Body of pancreas (tissue), 4 donors: ENCODE measurements at regions not wholly inside any gene's neighbourhood (a gene's known extent, or its start where the extent isn't known, plus 50 kb on each side); places are given as distances from the start of the nearest gene placed in this dataset.

Source experiments
- ATAC-seq: fragments of 150-250 bp; one replicate; pipeline ENCODE4 v1.9.1; 2016
- DNase-seq, 4 donors: peaks; one replicate each; pipeline ENCODE4 v3.0.0-alpha.2; 2019
- H3K27ac ChIP-seq, 4 donors: fragments of 200-600 bp; sonication (generic); 1 replicate in 3 of 4; 2 replicates in 1 of 4; pipeline versions ENCODE4 v1.5.1 to v1.6.1; 2016 to 2019; ENCODE audit warnings: mild to moderate bottlenecking in 1 of 4, mixed read lengths in 1 of 4, moderate library complexity in 1 of 4
- H3K27me3 ChIP-seq, 2 donors: fragments of 200-600 bp; sonication (generic); one replicate each; pipeline ENCODE4 v1.6.0; 2016; ENCODE audit warnings: mild to moderate bottlenecking in 1 of 2
- H3K36me3 ChIP-seq, 2 donors: fragments of 200-600 bp; sonication (generic); replicated peaks in 1 of 2; 2 replicates each; pipeline ENCODE4 v1.5.1; 2016; ENCODE audit warnings: low read depth in 2 of 2; ENCODE audit not compliant: insufficient read depth in 1 of 2
- H3K4me1 ChIP-seq: fragments of 200-600 bp; sonication (generic); one replicate; pipeline ENCODE4 v1.6.0; 2016
- H3K4me3 ChIP-seq, 2 donors: fragments of 200-600 bp; sonication (generic); 1 replicate in 1 of 2; 2 replicates in 1 of 2; pipeline ENCODE4 v1.5.1; 2016 to 2019
- H3K9me3 ChIP-seq, 3 donors: fragments of 200-600 bp; sonication (generic); 1 replicate in 2 of 3; 2 replicates in 1 of 3; pipeline ENCODE4 v1.5.1; 2016
- CTCF ChIP-seq, 7 experiments: fragments of 450-650 bp in 4 of 7; fragments of 200-600 bp in 3 of 7; sonication (generic) in 3 of 7; IDR thresholded peaks; one replicate each; pipeline ENCODE4 v1.5.1; 2016 to 2019; ENCODE audit warnings: antibody characterized with exemption in 7 of 7
- POLR2A ChIP-seq, 3 donors: fragments of 450-650 bp; IDR thresholded peaks; one replicate each; pipeline ENCODE4 v1.6.1; 2016; ENCODE audit warnings: antibody characterized with exemption in 3 of 3, mild to moderate bottlenecking in 2 of 3
- WGBS, 2 donors: methylation state at CpG; one replicate each; pipeline ENCODE4 v1.1.5; 2017; 5-methylcytosine and 5-hydroxymethylcytosine counted together
- intact Hi-C: fragments of 100-400 bp; cut with DNase I; formaldehyde crosslinking; loops from one replicate; pipeline ENCODE4 v1.15.1; 2023

- ATAC-seq (no peak), DNase-seq (no peak)
- TF ChIP-seq POLR2A (IDR thresholded peaks at IDR 0.05) (no peak), CTCF (IDR thresholded peaks at IDR 0.05) (no peak)
- H3K4me1 ChIP-seq: no peaks in the 10 kb centered on the region
- H3K27me3 ChIP-seq: no peaks in the 10 kb centered on the region
- H3K9me3 ChIP-seq: no peaks in the 10 kb centered on the region
- H3K27ac ChIP-seq: no peak overlapping the region
- WGBS, 2 donors: 71 to 72% methylated on average over 4 of the region's 4 CpGs
- no peaks in the 10 kb centered on the region for H3K36me3 ChIP-seq
- intact Hi-C loops: no loop called here
- H3K4me3 ChIP-seq: no peak overlapping the region
Observed at GRCh38 chr3:159640225-159640624, 348.4 kb upstream of the IL12A start.

DNA sequence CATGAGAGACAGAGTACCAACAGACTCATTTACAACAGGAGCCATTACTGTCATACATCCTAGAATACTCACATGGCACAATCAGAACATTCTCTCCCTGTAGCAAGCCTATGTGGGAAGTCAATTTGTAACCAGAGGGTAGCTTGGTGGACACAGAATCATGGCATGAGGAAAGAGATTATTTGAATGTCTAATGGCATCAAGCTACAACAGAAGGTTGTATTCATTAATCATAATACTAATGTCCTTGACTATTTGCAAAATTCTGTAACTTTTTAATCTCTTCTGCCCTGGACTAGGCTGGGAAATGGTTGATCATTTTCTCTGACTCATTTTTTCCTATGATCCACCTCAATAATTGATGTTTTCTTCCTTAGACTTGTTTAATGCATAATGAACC, 345.2 kb upstream of the IL12A start:
- no peaks in the 10 kb centered on the region for H3K4me1 ChIP-seq
- no peak for DNase-seq
- H3K27ac ChIP-seq: no peak overlapping the region
- ATAC-seq: no peak
- H3K4me3 ChIP-seq: no peak overlapping the region
- H3K27me3 ChIP-seq: no peaks in the 10 kb centered on the region
- H3K9me3 ChIP-seq: no peaks in the 10 kb centered on the region
- H3K36me3 ChIP-seq: no peaks in the 10 kb centered on the region
- intact Hi-C loops: no loop called here
- no peak for TF ChIP-seq POLR2A (IDR thresholded peaks at IDR 0.05)
- TF ChIP-seq CTCF (IDR thresholded peaks at IDR 0.05): no peak

DNA sequence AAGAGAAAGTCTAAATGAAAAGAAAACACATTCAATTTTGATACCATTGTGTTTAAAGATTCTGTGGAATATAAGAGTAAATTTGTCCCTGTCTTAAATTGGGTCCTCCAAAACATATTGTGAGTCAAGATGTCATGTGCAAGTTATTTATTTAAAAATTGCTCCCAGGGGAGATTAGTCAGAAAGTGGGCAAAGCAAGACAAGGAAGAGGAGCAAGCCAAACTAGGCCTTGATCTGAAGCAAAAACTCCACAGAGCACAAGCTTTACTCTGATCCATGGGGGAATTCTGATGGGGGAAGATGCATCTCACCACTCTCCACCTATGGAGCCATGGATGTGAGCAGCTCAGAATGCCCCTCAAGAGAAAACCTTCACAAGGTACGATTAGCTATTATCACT, 342.8 kb upstream of the IL12A start:
- ATAC-seq (no peak), DNase-seq (no peak)
- Histone ChIP-seq H3K4me1 (no peaks in the 10 kb centered on the region), H3K27ac (no peak overlapping the region), H3K4me3 (no peak overlapping the region), H3K27me3 (no peaks in the 10 kb centered on the region), H3K9me3 (no peaks in the 10 kb centered on the region), H3K36me3 (no peaks in the 10 kb centered on the region)
- WGBS, 2 donors: 70 to 75% methylated on average over 1 of the region's 1 CpG
- TF ChIP-seq POLR2A (IDR thresholded peaks at IDR 0.05) (no peak), CTCF (IDR thresholded peaks at IDR 0.05) (no peak)
- intact Hi-C loops: no loop called here

GRCh38 chr3:159649951-159650350, 338.7 kb upstream of the IL12A start:
- no peak overlapping the region for H3K4me3 ChIP-seq
- TF ChIP-seq POLR2A (IDR thresholded peaks at IDR 0.05) (no peak), CTCF (IDR thresholded peaks at IDR 0.05) (no peak)
- ATAC-seq: no peak

DNA sequence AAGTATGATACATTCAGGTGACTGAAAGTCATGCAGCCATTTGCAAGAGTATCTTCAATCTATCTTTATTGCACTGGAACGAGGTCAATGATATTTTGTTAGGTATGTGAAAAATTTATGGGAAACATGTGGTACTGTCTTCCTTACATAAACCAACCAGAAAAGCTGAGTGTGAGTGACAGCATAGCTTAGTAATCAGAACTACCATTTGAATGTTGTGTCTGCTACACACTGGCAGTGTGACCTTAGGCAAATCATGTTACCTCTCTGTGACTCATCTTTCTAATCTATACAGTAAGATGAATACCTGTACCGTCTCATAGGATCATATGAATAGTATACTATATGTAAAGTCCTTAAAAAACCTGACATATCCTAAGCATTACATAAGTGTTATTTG, 337.9 kb upstream of the IL12A start:
- intact Hi-C loops: no loop called here
- DNase-seq: no peak
- WGBS, 2 donors: 54% methylated on average over 2 of the region's 2 CpGs

More at GRCh38 chr3:159649951-159650350, 338.7 kb upstream of the IL12A start:
- Histone ChIP-seq H3K27me3 (no peaks in the 10 kb centered on the region), H3K36me3 (no peaks in the 10 kb centered on the region), H3K4me1 (no peaks in the 10 kb centered on the region), H3K27ac (no peak overlapping the region), H3K9me3 (no peaks in the 10 kb centered on the region)
- intact Hi-C loops: no loop called here
- DNase-seq: no peak

More for the DNA sequence above, 337.9 kb upstream of the IL12A start:
- H3K9me3 ChIP-seq: no peaks in the 10 kb centered on the region
- H3K27me3 ChIP-seq: no peaks in the 10 kb centered on the region
- no peak overlapping the region for H3K4me3 ChIP-seq
- no peak for ATAC-seq
- H3K27ac ChIP-seq: no peak overlapping the region
- no peaks in the 10 kb centered on the region for H3K36me3 ChIP-seq
- no peaks in the 10 kb centered on the region for H3K4me1 ChIP-seq
- TF ChIP-seq CTCF (IDR thresholded peaks at IDR 0.05): no peak
- no peak for TF ChIP-seq POLR2A (IDR thresholded peaks at IDR 0.05)
